ENCODE measurements at regions not wholly inside any gene's neighbourhood (a gene's known extent, or its start where the extent isn't known, plus 50 kb on each side); places are given as distances from the start of the nearest gene placed in this dataset.

GRCh38 chr9:32289756-32290155, 94.7 kb upstream of the ACO1 start:
- no peak for TF ChIP-seq POLR2A (IDR thresholded peaks at IDR 0.05)
- TF ChIP-seq CTCF (IDR thresholded peaks at IDR 0.05): no peak
- DNase-seq: no peak
- H3K27ac ChIP-seq: no peak overlapping the region
- H3K27me3 ChIP-seq: no peaks in the 10 kb centered on the region
- H3K36me3 ChIP-seq: no peaks in the 10 kb centered on the region
- no peaks in the 10 kb centered on the region for H3K9me3 ChIP-seq
- intact Hi-C loops (cut with DNase I): no loop called here
- 79 to 98% methylated on average over 3 of the region's 3 CpGs for WGBS, 2 donors
- no peaks in the 10 kb centered on the region for H3K4me1 ChIP-seq
- no peak overlapping the region for H3K4me3 ChIP-seq

GRCh38 chr9:32291370-32291769, 93.1 kb upstream of the ACO1 start:
- TF ChIP-seq POLR2A (IDR thresholded peaks at IDR 0.05): no peak
- no peak for TF ChIP-seq CTCF (IDR thresholded peaks at IDR 0.05)
- DNase-seq: no peak
- intact Hi-C loops (cut with DNase I): no loop called here

GRCh38 chr9:32292611-32293010, 91.8 kb upstream of the ACO1 start:
- intact Hi-C loops (cut with DNase I): no loop called here
- TF ChIP-seq POLR2A (IDR thresholded peaks at IDR 0.05): no peak
- TF ChIP-seq CTCF (IDR thresholded peaks at IDR 0.05): no peak
- DNase-seq: no peak
- 57 to 78% methylated on average over 2 of the region's 2 CpGs for WGBS, 2 donors
- H3K36me3 ChIP-seq: no peaks in the 10 kb centered on the region
- no peaks in the 10 kb centered on the region for H3K4me1 ChIP-seq
- H3K27me3 ChIP-seq: no peaks in the 10 kb centered on the region
- H3K27ac ChIP-seq: no peak overlapping the region
- no peaks in the 10 kb centered on the region for H3K9me3 ChIP-seq
- no peak overlapping the region for H3K4me3 ChIP-seq

More at GRCh38 chr9:32291370-32291769, 93.1 kb upstream of the ACO1 start:
- H3K36me3 ChIP-seq: no peaks in the 10 kb centered on the region
- H3K4me3 ChIP-seq: no peak overlapping the region
- no peaks in the 10 kb centered on the region for H3K4me1 ChIP-seq
- H3K27ac ChIP-seq: no peak overlapping the region
- H3K9me3 ChIP-seq: no peaks in the 10 kb centered on the region
- 76% methylated on average over 3 of the region's 3 CpGs; no CpG with 5 or more reads in 1 of the 2 donors for WGBS, 2 donors
- H3K27me3 ChIP-seq: no peaks in the 10 kb centered on the region

GRCh38 chr9:32293091-32293490, 91.4 kb upstream of the ACO1 start:
- intact Hi-C loops (cut with DNase I): no loop called here
- no peaks in the 10 kb centered on the region for H3K4me1 ChIP-seq
- H3K9me3 ChIP-seq: no peaks in the 10 kb centered on the region
- no peaks in the 10 kb centered on the region for H3K36me3 ChIP-seq
- no peak overlapping the region for H3K27ac ChIP-seq
- H3K4me3 ChIP-seq: no peak overlapping the region
- 70% methylated on average over 1 of the region's 1 CpG for WGBS, 2 donors
- DNase-seq: no peak
- no peak for TF ChIP-seq CTCF (IDR thresholded peaks at IDR 0.05)
- TF ChIP-seq POLR2A (IDR thresholded peaks at IDR 0.05): no peak
- H3K27me3 ChIP-seq: no peaks in the 10 kb centered on the region

GRCh38 chr9:32294106-32294505, 90.3 kb upstream of the ACO1 start:
- no peaks in the 10 kb centered on the region for H3K27me3 ChIP-seq
- intact Hi-C loops (cut with DNase I): no loop called here
- H3K4me1 ChIP-seq: no peaks in the 10 kb centered on the region
- TF ChIP-seq CTCF (IDR thresholded peaks at IDR 0.05): no peak
- no peak for TF ChIP-seq POLR2A (IDR thresholded peaks at IDR 0.05)
- 37 to 44% methylated on average over 2 of the region's 2 CpGs for WGBS, 2 donors
- DNase-seq: no peak
- H3K9me3 ChIP-seq: no peaks in the 10 kb centered on the region
- no peaks in the 10 kb centered on the region for H3K36me3 ChIP-seq
- no peak overlapping the region for H3K27ac ChIP-seq
- no peak overlapping the region for H3K4me3 ChIP-seq
